Anterior cingulate cortex (tissue), 58 donors: ENCODE measurements at regions not wholly inside any gene's neighbourhood (a gene's known extent, or its start where the extent isn't known, plus 50 kb on each side); places are given as distances from the start of the nearest gene placed in this dataset.
"Not testable (repeated sequence)": the region's sequence is repeated elsewhere in the genome, so short reads cannot be mapped to it uniquely, and the experiment has no call there.

Experiments used
- DNase-seq, 58 donors: peaks; one replicate each; lab custom pipeline; 2025; lab: John Stamatoyannopoulos, UW

DNA sequence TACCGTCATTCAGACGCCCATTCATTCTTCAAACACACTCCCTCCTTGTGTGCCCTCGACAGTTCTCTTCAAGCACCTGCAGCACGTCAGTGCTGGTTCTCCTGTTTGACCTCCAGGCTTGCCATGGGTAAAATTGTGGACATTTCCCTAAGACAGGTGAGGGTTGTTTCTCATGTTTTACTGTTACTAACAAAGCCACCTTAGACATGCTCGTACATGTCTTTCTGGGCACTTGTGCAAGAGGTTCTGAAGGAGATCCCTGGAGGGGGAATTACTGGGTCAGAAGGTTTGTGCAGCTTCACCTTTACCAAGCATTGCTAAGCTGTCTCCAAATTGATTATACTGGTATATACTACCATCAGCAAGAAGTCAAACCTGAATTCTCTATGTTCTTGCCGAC lies 189.7 kb upstream of the TMEM45B start:
- DNase-seq, result no peak

DNA sequence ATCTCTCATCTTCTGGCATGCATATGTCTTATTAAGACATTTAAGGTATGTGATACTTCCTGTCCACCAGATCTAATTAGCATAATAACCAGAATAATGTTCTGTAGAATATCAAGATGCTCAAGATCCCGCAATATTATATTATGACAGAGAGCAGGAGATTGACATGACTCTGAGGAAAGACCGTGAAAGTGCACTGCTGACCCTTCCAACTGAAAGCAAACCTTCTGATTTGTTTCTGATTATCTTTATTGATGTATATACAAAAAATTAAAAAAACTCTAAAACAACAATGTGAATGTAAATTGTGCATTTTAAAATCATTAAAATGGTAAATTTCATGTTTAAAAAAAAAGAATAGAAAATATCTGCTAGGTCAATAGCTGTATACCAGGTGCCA lies 184.4 kb upstream of the TMEM45B start:
- DNase-seq, result no peak

DNA sequence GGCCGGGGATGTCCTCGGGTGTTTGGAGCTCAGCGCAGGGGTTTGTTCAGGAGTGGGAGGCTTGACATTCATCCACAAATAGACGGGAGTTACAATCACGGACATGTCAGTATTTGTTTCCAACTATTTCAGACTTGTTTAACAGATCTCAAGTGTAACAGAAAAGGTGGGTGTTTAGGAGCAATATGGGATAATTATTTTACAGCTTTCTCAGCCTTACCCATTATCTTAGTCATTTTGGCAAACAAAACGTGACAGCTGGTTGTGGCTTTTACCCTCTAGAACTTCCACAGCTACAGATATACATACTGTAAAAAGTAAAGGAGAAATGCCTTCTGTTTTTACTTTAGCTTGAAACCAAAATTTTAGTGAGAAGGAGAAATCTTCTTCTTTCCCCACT lies 178.7 kb upstream of the TMEM45B start:
- DNase-seq, result no peak

DNA sequence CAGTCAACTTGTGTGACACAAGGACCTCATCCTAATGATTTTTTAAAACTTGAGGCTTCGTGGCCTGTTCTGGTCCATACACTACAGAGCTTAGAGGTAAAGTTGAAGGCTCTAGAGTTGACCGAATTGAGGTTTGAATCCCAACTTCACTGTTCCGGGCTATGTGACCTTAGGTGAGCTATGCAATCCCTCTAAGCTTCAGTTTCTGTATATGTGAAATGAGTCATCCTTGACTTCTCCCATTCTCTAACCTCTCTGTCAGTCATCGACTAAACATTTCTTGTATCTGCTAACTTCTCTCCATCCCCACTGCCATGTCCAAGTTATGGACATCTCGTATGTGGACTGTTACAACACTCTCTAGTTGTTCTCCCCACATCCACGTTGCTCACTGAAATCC lies 178.2 kb upstream of the TMEM45B start:
- no peak for DNase-seq

DNA sequence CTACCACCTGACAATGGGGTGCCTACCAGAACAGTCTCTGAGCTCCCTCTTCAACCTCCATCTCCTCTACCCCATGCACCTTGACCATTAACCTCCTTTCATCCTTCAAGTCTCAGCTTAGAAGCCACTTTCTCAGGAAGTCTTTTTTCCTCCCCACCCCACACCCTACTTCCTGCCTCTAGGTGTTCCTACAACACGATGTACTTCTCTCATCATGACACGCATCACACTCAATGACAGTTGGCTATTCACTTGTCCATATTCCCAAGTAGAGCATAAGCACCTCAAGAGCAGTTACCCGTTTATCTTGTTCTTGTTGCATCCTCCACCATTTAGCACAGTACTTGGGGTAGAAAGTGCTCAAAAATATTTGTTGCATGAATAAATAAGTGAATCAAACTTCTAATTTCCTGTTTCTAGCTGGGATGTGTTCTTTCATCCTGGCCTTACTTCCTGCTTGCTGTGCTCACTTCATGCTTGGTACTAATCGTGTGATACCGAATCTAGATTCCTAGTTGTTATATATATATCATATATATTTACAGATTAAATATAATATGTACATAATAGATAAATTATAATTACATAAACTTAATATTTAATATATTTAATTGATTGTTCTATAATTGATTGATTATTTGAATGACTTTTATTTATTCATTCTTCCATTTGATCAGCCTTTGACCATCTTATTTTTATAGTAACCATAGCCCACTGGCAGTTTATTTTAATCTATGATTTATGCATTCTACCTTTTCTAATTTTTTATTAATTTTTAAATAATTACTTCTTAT lies 177.5 kb upstream of the TMEM45B start:
- no peak for DNase-seq

DNA sequence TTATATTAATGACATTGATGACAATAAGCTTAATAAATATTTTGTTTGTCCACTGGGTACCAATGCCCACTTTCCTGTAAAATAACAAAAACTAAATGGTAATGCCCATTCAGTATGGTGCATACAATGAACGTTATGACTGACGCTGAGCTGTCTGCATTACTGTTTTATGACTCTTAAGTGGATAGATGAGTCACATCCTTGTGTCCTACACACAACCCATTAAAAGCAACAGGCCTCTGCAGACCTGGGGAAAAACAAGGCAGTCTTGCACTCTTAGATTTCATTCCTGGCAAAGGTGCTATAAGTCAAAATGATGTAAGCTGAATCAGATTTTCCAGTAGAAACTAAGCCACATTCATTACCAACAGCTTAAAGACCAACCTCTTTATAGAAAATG lies 176.3 kb upstream of the TMEM45B start:
- no peak for DNase-seq

DNA sequence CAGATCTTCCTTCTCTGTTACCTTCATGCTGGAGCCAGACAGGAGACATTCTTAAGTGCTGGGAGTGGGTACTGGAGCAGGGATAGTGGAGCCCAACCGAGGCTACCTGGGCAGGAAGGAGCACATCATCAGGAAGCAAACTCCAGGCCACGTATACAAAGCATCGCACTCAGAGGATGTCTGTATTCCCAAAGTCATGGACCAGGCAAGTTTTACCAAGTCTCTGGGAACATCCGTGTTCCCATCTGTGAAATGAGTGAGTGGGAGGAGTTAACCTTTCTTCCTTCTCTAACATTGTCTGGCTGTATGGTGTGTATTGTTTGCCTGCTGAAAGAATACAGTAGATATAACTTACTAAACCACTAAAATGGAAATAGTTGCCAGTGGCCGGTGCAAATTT lies 175.0 kb upstream of the TMEM45B start:
- DNase-seq, result no peak

DNA sequence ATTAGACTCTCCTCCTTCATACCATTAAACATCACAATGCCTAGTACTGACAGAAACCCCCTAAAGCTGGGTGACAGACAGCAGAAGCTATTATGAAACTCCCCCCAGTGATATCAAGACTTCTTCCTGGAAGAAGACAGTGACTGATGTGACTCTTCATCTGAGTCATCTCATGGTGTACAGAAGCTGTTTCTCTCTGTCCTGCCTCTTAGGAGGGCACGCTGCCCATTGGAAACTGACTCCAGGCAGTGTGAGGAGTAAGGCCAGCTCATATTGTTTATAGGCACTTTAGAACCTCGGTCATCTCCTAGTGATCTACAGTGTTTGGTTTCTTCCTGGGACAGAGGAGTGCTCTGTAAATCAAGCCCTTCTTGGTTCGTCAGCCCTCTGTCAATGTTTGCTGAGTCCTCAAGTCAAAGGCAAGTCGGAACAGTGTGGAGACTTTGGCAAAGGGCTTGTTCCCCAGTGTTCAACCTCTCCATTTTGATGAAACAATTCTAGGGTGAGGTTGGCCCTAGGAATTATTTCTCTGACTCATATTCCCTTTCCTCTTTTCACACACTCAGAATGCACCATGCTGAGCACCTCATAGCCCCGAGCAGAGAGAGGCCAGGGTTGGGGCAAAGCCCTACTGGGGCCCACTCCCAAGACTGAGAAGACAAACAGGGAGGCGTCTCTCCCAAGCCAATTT lies 172.5 kb upstream of the TMEM45B start:
- DNase-seq, result no peak

DNA sequence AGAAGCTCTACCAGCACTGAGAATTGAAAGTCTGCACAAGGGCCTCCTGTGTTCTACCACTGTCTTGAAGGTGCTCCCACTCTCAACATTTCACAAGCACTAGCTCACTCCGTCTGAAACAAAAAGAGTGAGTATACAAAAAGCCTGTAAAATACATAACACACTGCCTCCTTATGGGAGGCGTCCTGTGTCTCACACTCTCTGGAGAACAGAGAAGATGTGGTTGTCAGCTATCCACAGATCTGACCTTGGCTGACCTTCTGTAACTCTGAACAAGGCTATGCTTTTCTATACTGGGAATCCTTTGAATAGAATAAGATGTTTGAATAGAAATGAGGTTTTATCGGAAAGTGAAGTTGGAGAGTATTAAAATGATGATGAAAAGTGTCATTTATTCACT lies 171.3 kb upstream of the TMEM45B start:
- DNase-seq, result no peak

DNA sequence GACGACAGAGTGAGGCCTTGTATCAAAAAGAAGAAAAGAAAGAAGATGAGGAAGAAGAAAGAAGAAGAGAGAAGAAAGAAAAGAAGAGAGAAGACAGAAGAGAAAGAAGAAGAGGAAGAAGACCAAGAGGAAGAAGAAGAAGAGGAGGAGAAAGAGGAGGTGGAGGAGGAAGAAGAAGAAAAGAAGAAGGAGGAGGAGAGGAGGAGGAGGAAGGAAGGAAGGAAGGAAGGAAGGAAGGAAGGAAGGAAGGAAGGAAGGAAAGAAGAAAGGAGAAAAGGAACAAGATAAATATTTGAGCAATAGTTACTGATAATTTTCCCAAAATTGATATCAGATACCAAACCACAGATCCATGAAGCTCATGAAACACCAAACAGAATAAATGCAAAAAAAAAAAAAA lies 169.7 kb upstream of the TMEM45B start:
- no peak for DNase-seq

DNA sequence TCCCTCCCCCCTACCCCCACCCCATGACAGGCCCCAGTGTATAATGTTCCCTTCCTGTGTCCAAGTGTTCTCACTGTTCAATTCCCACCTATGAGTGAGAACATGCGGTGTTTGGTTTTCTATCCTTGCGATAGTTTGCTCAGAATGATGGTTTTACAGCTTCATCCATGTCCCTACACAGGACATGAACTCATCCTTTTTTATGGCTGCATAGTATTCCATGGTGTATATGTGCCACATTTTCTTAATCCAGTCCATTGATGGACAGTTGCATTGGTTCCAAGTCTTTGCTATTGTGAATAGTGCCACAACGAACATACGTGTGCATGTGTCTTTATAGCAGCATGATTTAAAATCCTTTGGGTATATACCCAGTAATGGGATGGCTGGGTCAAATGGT lies 165.6 kb upstream of the TMEM45B start:
- not testable (repeated sequence) for DNase-seq

DNA sequence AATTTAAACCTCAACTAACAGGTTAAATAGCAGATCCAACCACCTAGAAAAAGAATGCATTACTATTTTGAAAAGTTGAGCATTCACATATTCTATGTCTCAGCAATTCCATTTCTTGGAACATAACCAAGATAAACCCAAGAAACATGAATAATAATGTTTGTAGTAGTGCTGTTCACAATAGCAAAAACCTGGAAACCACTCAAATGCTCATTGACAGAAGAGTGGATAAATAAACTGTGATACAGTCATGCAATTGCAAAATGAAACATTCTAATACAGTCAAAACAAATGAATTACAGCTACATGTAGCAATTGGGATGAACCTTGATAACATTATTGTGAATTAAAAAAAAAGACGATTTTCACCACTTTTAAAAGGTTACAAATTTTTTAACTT lies 162.8 kb upstream of the TMEM45B start:
- no peak for DNase-seq

DNA sequence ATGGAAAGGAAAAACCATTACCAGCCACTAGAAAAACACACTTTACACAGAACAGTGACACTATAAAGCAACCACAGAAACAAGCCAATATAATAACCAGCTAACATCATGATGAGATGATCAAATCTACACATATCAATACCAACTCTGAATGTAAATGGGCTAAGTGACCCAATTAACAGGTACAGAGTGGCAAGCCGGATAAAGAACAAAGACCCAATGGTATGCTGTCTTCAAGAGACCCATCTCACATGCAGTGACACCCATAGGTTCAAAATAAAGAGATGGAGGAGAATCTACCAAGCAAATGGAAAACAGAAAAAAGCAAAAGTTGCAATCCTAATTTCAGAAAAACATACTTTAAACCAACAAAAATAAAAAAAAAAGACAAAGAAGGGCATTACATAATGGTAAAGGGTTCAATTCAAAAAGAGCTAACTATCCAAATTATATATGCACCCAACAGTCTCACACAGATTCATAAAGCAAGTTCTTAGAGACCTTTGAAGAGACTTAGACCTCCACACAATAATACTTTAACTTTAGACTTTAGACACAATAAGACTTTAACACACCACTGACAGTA lies 160.3 kb upstream of the TMEM45B start:
- DNase-seq, result no peak

DNA sequence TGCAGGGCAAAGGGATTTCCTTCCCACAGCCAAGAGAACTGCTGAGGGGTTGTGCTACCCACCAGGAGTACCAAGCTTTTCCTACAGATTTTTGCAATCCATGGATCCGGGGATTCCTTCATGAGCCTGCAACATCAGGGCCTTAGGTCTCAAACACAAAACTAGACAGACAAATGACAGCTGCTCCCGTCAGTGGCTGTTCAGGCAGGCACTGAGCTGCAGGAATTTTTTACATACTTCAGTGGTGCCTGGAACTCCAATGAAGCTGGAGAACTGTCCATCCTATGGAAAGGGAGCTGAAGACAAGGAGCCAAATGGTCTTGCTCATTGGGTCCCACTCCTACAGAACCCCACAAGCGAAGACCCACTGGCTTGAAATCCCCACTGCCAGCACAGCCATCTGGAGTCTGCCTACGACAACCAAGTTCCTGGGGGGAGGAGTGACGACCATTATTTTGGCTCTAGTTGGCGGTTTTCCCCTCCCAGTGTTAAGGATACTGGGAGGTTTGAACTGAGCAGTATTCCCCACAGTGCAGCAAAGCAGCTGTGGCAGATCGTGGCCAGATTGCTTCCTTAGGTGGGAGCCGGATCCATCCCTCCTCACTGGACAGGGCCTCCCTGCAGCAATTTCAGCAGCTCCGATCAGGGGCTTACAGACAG lies 157.7 kb upstream of the TMEM45B start:
- no peak for DNase-seq

DNA sequence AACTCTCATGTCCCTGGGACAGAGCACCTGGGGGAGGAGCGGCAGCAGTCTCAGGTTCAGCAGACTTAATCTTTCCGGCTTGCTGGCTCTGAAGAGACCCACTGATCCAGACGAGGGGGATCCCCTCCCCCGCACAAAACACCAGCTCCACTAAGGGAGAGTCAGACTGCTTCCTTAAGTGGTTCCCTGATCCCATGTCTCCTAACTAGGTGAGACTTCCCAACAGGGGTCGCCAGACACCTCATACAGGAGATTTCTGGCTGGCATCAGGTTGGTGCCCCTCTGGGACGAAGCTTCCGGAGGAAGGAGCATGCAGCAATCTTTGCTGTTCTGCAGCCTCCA lies 157.2 kb upstream of the TMEM45B start:
- no peak for DNase-seq

DNA sequence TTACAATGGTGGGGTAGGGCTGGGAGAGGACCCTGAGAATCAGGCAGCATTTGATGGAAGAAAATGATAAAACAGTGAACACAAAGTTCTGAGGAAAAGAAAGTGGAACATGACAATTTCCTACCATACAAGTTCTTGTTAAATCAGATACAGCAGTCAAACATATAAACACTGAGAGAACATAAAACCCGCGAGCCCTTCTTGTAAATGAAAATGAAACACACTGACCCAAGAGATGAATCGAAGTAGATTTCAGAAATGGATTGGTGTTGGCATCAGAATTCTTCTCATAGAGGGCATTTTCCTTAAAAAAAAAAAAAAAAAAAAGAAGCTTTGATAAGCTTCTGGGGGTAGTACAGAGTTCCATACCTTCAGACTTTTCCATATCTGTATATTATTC lies 134.7 kb upstream of the TMEM45B start:
- DNase-seq, result no peak

DNA sequence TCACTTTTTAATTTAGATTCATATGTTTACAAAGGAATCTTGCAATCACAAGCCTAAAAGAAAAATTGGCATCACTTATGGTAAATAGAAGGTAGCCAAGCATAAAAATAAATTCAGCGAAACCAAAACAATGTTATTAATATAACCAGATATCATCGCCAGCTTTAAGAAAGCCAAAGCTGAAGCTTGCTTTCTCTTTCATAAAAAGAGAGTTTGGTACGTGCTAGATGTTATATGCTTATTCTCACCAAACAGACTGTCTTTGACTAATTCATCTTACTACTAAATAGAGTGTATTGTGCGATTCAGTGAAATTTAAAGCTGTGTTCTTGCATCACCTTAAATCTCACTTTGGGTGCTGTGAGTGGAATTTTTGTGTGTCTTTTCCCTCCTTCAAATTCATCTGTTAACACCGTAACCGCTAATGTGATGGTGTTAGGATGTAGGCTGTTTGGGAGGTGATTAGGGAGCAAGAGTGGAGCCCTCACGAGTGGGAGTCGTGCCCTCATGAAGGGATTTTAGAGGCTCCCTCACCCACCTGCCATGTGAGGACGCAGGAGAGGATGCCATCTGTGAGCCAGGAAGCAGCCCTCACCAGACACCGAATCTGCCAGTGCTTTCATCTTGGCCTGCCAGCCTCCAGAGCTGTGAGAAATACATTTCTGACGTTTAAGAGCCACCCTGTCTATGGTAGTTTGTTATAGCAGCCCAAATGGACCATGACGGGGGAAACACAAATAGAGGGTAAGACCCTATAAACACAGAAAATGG lies 134.1 kb upstream of the TMEM45B start:
- no peak for DNase-seq

DNA sequence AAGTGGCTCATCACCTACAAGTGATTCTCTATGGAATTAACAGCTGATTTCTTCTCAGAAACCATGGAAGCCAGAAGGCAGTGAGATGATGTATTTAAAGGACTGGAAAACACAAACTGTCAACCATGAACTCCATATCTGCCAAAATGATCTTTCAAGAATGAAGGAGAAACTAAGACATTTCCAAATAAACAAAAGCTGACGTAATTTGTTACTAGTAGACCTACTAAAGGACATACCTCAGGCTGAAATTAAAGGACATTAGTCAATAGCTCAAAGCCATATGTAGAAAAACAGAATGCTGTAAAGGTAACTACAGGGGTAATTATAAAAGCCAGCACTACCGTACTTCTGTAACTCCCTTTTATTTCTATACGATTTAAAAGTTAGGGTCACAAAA lies 129.4 kb upstream of the TMEM45B start:
- DNase-seq, result no peak

DNA sequence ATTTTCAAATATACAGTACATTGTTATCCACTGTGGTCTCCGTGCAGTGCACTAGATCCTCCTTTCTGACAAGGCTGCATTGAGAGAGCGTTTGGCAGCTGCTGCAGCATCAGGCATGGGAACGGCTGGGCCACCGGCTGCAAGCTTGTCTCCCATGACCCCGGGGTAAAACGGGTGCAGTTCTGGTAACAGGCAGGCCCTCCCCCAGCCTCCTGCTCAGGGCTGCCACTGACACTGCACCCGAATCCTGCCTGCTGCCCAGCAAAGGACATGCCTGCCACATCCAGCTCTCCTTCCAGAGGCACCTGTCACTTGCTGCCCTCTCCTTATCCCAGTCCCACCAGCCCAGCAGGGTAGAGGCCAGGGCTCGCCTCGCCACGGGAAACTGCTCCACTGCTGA lies 124.5 kb upstream of the TMEM45B start:
- peak in 6 of 58 donors; percentile 2 to 31 (median 9) for DNase-seq

DNA sequence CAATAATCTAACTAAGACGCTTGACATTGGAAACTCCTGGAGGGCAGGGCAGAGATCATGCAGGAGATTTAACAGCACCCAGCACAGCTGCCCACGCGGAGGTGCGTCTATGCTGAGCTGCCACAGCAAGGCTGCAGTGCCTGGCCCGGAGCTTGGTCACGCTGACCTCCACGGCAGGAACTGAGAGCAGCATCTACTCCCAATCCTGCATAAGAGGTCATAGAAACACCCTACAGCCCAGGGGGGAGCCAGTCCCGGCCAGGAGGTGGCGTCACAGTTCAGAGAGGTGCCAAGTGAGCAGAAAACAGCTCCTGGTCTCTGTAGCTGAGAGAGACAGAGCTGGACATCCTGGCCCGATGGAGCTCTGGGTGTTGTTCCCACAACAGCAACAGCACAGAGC lies 121.1 kb upstream of the TMEM45B start:
- no peak for DNase-seq

DNA sequence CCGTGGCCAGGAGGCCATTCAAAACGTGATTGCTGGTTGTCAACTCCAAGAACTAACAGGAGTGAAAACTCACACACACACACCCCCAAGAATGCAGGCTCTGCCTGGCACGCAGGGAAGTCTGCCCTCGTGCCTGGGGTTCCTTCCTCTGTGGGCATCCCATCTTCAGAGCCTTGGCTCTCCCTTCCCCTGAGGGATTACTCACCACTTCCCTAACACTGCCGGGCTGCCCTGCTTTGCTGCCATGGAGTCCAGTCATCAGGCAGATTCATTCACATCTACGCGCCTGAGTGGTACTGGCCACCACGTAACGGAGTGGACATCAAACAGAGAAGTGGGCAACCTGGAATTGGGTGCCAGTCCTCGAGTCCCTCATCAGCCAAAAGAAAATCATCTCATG lies 120.7 kb upstream of the TMEM45B start:
- no peak for DNase-seq
